Skeletal muscle satellite cell (primary cell): ENCODE measurements at regions not wholly inside any gene's neighbourhood (a gene's known extent, or its start where the extent isn't known, plus 50 kb on each side); places are given as distances from the start of the nearest gene placed in this dataset.

Experiments used
- H3K27me3 ChIP-seq: 2 replicates; pipeline ENCODE4 v1.7.0; 2013; ENCODE audit warnings: low read length; ENCODE audit not compliant: control insufficient read depth, insufficient read depth
- H3K36me3 ChIP-seq: 2 replicates; pipeline ENCODE4 v1.7.0; 2013; ENCODE audit warnings: mild to moderate bottlenecking, control low read depth, low read length; ENCODE audit not compliant: insufficient read depth
- H3K4me1 ChIP-seq: 2 replicates; pipeline ENCODE4 v1.7.0; 2013; ENCODE audit warnings: low read length; ENCODE audit not compliant: control insufficient read depth, insufficient read depth
- H3K4me2 ChIP-seq: 2 replicates; pipeline ENCODE4 v1.7.0; 2013; ENCODE audit warnings: mild to moderate bottlenecking, low read length
- H3K4me3 ChIP-seq: 2 replicates; pipeline ENCODE4 v1.7.0; 2013; ENCODE audit warnings: low read length
- H3K9ac ChIP-seq: 2 replicates; pipeline ENCODE4 v1.7.0; 2013; ENCODE audit warnings: mild to moderate bottlenecking, low read depth, low read length, moderate library complexity
- H3K9me3 ChIP-seq: replicated peaks from 2 replicates; pipeline ENCODE4 v1.7.0; 2013; ENCODE audit warnings: mild to moderate bottlenecking, control low read depth, low read length

- no peak overlapping the region for H3K4me3 ChIP-seq
Measured at GRCh38 chr6:85112540-85112939, 337.3 kb upstream of the NT5E start.

GRCh38 chr6:85111481-85112011 is 338.3 kb upstream of the NT5E start:
- no peak overlapping the region for H3K4me3 ChIP-seq
- H3K27me3 ChIP-seq = peaks cover 61% of the 10 kb centered on the region
- no peaks in the 10 kb centered on the region for H3K4me1 ChIP-seq
- no peak overlapping the region for H3K4me2 ChIP-seq
- no peak overlapping the region for H3K9ac ChIP-seq
- H3K36me3 ChIP-seq = no peaks in the 10 kb centered on the region
- no peaks in the 10 kb centered on the region for H3K9me3 ChIP-seq

More at GRCh38 chr6:85112540-85112939, 337.3 kb upstream of the NT5E start:
- Histone ChIP-seq H3K4me1 (no peaks in the 10 kb centered on the region), H3K4me2 (no peak overlapping the region), H3K36me3 (no peaks in the 10 kb centered on the region), H3K27me3 (peaks cover 64% of the 10 kb centered on the region), H3K9me3 (no peaks in the 10 kb centered on the region), H3K9ac (no peak overlapping the region)

- no peaks in the 10 kb centered on the region for H3K4me1 ChIP-seq
- H3K36me3 ChIP-seq = no peaks in the 10 kb centered on the region
- no peak overlapping the region for H3K4me3 ChIP-seq
- no peak overlapping the region for H3K4me2 ChIP-seq
- no peak overlapping the region for H3K9ac ChIP-seq
- peaks cover 55% of the 10 kb centered on the region for H3K27me3 ChIP-seq
- no peaks in the 10 kb centered on the region for H3K9me3 ChIP-seq
Measured at GRCh38 chr6:85110943-85111342, 338.9 kb upstream of the NT5E start.

GRCh38 chr6:85107701-85108100 is 342.2 kb upstream of the NT5E start:
- H3K4me1 ChIP-seq = no peaks in the 10 kb centered on the region
- no peak overlapping the region for H3K9ac ChIP-seq
- no peak overlapping the region for H3K4me2 ChIP-seq
- H3K9me3 ChIP-seq = no peaks in the 10 kb centered on the region
- peaks cover 28% of the 10 kb centered on the region for H3K27me3 ChIP-seq
- no peaks in the 10 kb centered on the region for H3K36me3 ChIP-seq
- no peak overlapping the region for H3K4me3 ChIP-seq

GRCh38 chr6:85096976-85097375 is 332.6 kb upstream of the TBX18 start:
- Histone ChIP-seq H3K4me2 (no peak overlapping the region), H3K4me3 (no peak overlapping the region), H3K4me1 (no peaks in the 10 kb centered on the region)

GRCh38 chr6:85092226-85092625 is 327.8 kb upstream of the TBX18 start:
- Histone ChIP-seq H3K4me2 (no peak overlapping the region), H3K4me3 (no peak overlapping the region), H3K36me3 (no peaks in the 10 kb centered on the region), H3K9ac (no peak overlapping the region), H3K9me3 (no peaks in the 10 kb centered on the region), H3K27me3 (peaks cover 13% of the 10 kb centered on the region), H3K4me1 (no peaks in the 10 kb centered on the region)

More at GRCh38 chr6:85096976-85097375, 332.6 kb upstream of the TBX18 start:
- Histone ChIP-seq H3K36me3 (no peaks in the 10 kb centered on the region), H3K27me3 (peaks cover 6% of the 10 kb centered on the region), H3K9me3 (no peaks in the 10 kb centered on the region), H3K9ac (no peak overlapping the region)

GRCh38 chr6:85089255-85089654 is 324.9 kb upstream of the TBX18 start:
- Histone ChIP-seq H3K9ac (no peak overlapping the region), H3K4me2 (no peak overlapping the region), H3K4me3 (no peak overlapping the region), H3K27me3 (peaks cover 21% of the 10 kb centered on the region), H3K4me1 (no peaks in the 10 kb centered on the region), H3K9me3 (no peaks in the 10 kb centered on the region), H3K36me3 (no peaks in the 10 kb centered on the region)

GRCh38 chr6:85085875-85086274 is 321.5 kb upstream of the TBX18 start:
- Histone ChIP-seq H3K4me2 (no peak overlapping the region), H3K9me3 (no peaks in the 10 kb centered on the region), H3K4me3 (no peak overlapping the region), H3K27me3 (peaks cover 25% of the 10 kb centered on the region), H3K9ac (no peak overlapping the region), H3K4me1 (no peaks in the 10 kb centered on the region), H3K36me3 (no peaks in the 10 kb centered on the region)

- peaks cover 11% of the 10 kb centered on the region for H3K4me1 ChIP-seq
- no peak overlapping the region for H3K4me2 ChIP-seq
- no peaks in the 10 kb centered on the region for H3K36me3 ChIP-seq
- peaks cover 43% of the 10 kb centered on the region for H3K27me3 ChIP-seq
- H3K4me3 ChIP-seq = no peak overlapping the region
- no peaks in the 10 kb centered on the region for H3K9me3 ChIP-seq
- H3K9ac ChIP-seq = no peak overlapping the region
Measured at GRCh38 chr6:85081102-85081501, 316.7 kb upstream of the TBX18 start.

- H3K27me3 ChIP-seq = peaks cover 40% of the 10 kb centered on the region
- H3K9ac ChIP-seq = no peak overlapping the region
- H3K4me1 ChIP-seq = peaks cover 11% of the 10 kb centered on the region
- no peak overlapping the region for H3K4me3 ChIP-seq
- no peaks in the 10 kb centered on the region for H3K36me3 ChIP-seq
- H3K4me2 ChIP-seq = no peak overlapping the region
- no peaks in the 10 kb centered on the region for H3K9me3 ChIP-seq
Measured at GRCh38 chr6:85079761-85080160, 315.4 kb upstream of the TBX18 start.

- Histone ChIP-seq H3K36me3 (no peaks in the 10 kb centered on the region), H3K4me1 (peaks cover 11% of the 10 kb centered on the region), H3K4me2 (peak overlapping the region; percentile 43), H3K27me3 (peaks cover 43% of the 10 kb centered on the region), H3K4me3 (no peak overlapping the region), H3K9ac (no peak overlapping the region), H3K9me3 (no peaks in the 10 kb centered on the region)
Measured at GRCh38 chr6:85078058-85078457, 313.7 kb upstream of the TBX18 start.

- Histone ChIP-seq H3K9ac (no peak overlapping the region), H3K27me3 (peaks cover 35% of the 10 kb centered on the region), H3K4me1 (peaks cover 11% of the 10 kb centered on the region), H3K9me3 (no peaks in the 10 kb centered on the region), H3K4me2 (no peak overlapping the region), H3K4me3 (no peak overlapping the region), H3K36me3 (no peaks in the 10 kb centered on the region)
Measured at GRCh38 chr6:85077098-85077497, 312.7 kb upstream of the TBX18 start.
